PC-9 (cell line): ENCODE measurements at regions not wholly inside any gene's neighbourhood (a gene's known extent, or its start where the extent isn't known, plus 50 kb on each side); places are given as distances from the start of the nearest gene placed in this dataset.

Experiments used
- CTCF ChIP-seq: fragments of 200-600 bp; sonication (generic); conservative IDR thresholded peaks from 2 replicates; pipeline ENCODE4 v1.6.1; 2017; ENCODE audit warnings: mixed run types, antibody characterized with exemption, mild to moderate bottlenecking, moderate library complexity
- EZH2 ChIP-seq: fragments of 200-600 bp; sonication (generic); IDR thresholded peaks from 2 replicates; pipeline ENCODE4 v1.8.0; 2017; ENCODE audit warnings: antibody characterized with exemption, low read depth

DNA sequence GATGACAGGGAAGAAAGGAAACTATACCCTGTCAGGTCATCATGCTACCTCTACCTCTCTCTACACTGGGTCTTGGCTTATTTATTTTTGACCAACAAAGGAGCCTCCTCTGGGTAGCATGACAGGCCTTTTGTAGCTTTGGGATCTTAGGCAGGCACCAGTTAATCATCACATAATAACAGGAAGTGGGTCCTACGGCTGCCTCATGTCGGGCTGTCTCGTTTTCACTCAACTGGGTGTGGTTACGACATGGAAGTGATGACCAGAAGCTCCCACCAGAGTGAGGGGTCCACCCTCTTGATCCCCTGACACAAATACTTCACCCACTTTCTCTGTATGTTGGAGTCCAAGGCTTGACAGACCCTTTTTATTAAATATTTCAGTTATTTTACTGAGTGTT is 105.3 kb downstream of the CD47 start:
- no peak for TF ChIP-seq CTCF
- no peak for TF ChIP-seq EZH2
